Activated CD4-positive, CD25-positive, alpha-beta regulatory T cell treated with anti-CD3 and anti-CD28 coated beads, Interleukin-2, amount 50 U/mL, for 16 hours (primary cell): ENCODE measurements at regions not wholly inside any gene's neighbourhood (a gene's known extent, or its start where the extent isn't known, plus 50 kb on each side); places are given as distances from the start of the nearest gene placed in this dataset.
"Not testable (repeated sequence)": the region's sequence is repeated elsewhere in the genome, so short reads cannot be mapped to it uniquely, and the experiment has no call there.

Experiments
- DNase-seq: peaks from one replicate; pipeline ENCODE4 v3.0.0-alpha.2; 2020; ENCODE audit warnings: low read depth, low spot score

- no peak for DNase-seq
Measured at GRCh38 chr5:15384176-15384575, 115.8 kb upstream of the FBXL7 start.

- DNase-seq, result no peak
Measured at GRCh38 chr5:15383469-15383868, 116.5 kb upstream of the FBXL7 start.

GRCh38 chr5:15383021-15383420 is 117.0 kb upstream of the FBXL7 start:
- DNase-seq, result no peak

GRCh38 chr5:15377573-15378340 is 122.2 kb upstream of the FBXL7 start:
- no peak for DNase-seq

GRCh38 chr5:15376803-15377202 is 123.2 kb upstream of the FBXL7 start:
- DNase-seq, result no peak

- no peak for DNase-seq
Measured at GRCh38 chr5:15376088-15376487, 123.9 kb upstream of the FBXL7 start.

GRCh38 chr5:15375559-15375958 is 124.4 kb upstream of the FBXL7 start:
- DNase-seq, result no peak

- no peak for DNase-seq
Measured at GRCh38 chr5:15374886-15375285, 125.1 kb upstream of the FBXL7 start.

- DNase-seq, result no peak
Measured at GRCh38 chr5:15373151-15373550, 126.8 kb upstream of the FBXL7 start.

GRCh38 chr5:15371184-15371583 is 128.8 kb upstream of the FBXL7 start:
- no peak for DNase-seq

GRCh38 chr5:15368835-15369234 is 131.1 kb upstream of the FBXL7 start:
- no peak for DNase-seq

- DNase-seq, result no peak
Measured at GRCh38 chr5:15367489-15367888, 132.5 kb upstream of the FBXL7 start.

GRCh38 chr5:15366676-15367391 is 133.1 kb upstream of the FBXL7 start:
- DNase-seq, result no peak

- DNase-seq, result no peak
Measured at GRCh38 chr5:15365070-15365469, 134.9 kb upstream of the FBXL7 start.

GRCh38 chr5:15363601-15364000 is 136.4 kb upstream of the FBXL7 start:
- DNase-seq, result no peak

GRCh38 chr5:15357092-15357453 is 142.9 kb upstream of the FBXL7 start:
- not testable (repeated sequence) for DNase-seq

GRCh38 chr5:15356308-15357091 is 143.5 kb upstream of the FBXL7 start:
- not testable (repeated sequence) for DNase-seq

GRCh38 chr5:15354021-15354420 is 146.0 kb upstream of the FBXL7 start:
- DNase-seq, result no peak

GRCh38 chr5:15353086-15353645 is 146.8 kb upstream of the FBXL7 start:
- no peak for DNase-seq

- DNase-seq, result no peak
Measured at GRCh38 chr5:15350614-15351013, 149.4 kb upstream of the FBXL7 start.

GRCh38 chr5:15346738-15347137 is 153.2 kb upstream of the FBXL7 start:
- no peak for DNase-seq

GRCh38 chr5:15344954-15345353 is 155.0 kb upstream of the FBXL7 start:
- DNase-seq, result no peak
